SJSA1 (cell line): ENCODE measurements at regions not wholly inside any gene's neighbourhood (a gene's known extent, or its start where the extent isn't known, plus 50 kb on each side); places are given as distances from the start of the nearest gene placed in this dataset.

Source experiments
- DNase-seq, 2 experiments: peaks; one replicate each; pipeline ENCODE4 v3.0.0-alpha.2; 2015 to 2020; ENCODE audit warnings: low spot score in 2 of 2, low read depth in 1 of 2
- H3K27ac ChIP-seq: fragments of 250-450 bp; sonication (Bioruptor Pico); 2 replicates; pipeline ENCODE4 v1.5.1; 2020; ENCODE audit warnings: mild to moderate bottlenecking, moderate library complexity
- H3K27me3 ChIP-seq: fragments of 250-450 bp; sonication (Bioruptor Pico); replicated peaks from 2 replicates; pipeline ENCODE4 v1.5.1; 2020; ENCODE audit warnings: mild to moderate bottlenecking, moderate library complexity
- H3K36me3 ChIP-seq: fragments of 250-450 bp; sonication (Bioruptor Pico); 2 replicates; pipeline ENCODE4 v1.5.1; 2020; ENCODE audit warnings: mild to moderate bottlenecking
- H3K4me1 ChIP-seq: fragments of 250-450 bp; sonication (Bioruptor Pico); replicated peaks from 2 replicates; pipeline ENCODE4 v1.6.1; 2021; ENCODE audit warnings: mild to moderate bottlenecking
- H3K4me3 ChIP-seq: fragments of 250-450 bp; sonication (Bioruptor Pico); 2 replicates; pipeline ENCODE4 v1.5.1; 2020; ENCODE audit warnings: mild to moderate bottlenecking
- H3K9me3 ChIP-seq: fragments of 250-450 bp; sonication (Bioruptor Pico); replicated peaks from 2 replicates; pipeline ENCODE4 v1.5.1; 2020; ENCODE audit warnings: mild to moderate bottlenecking

DNA sequence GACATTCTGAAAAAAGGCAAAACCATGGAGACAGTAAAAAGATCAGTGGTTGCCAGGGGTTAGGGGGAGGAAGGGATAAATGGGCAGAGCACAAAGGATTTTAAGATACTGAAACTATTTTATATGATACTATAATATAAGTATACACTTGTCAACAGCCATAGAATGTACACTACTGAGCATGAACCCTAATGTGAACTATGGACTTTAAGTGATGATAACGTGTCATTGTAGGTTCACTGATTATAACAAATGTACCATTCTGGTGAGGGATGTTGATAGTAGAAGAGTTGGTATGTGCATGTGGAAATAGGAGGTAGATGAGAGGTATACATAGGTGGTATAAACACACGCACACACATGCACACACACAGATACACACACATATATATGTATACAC lies 241.6 kb downstream of the NOL4 start:
- Histone ChIP-seq H3K27me3 (no peaks in the 10 kb centered on the region), H3K4me3 (no peak overlapping the region), H3K9me3 (no peaks in the 10 kb centered on the region), H3K36me3 (no peaks in the 10 kb centered on the region), H3K4me1 (no peaks in the 10 kb centered on the region), H3K27ac (no peak overlapping the region)
- DNase-seq: no peak

DNA sequence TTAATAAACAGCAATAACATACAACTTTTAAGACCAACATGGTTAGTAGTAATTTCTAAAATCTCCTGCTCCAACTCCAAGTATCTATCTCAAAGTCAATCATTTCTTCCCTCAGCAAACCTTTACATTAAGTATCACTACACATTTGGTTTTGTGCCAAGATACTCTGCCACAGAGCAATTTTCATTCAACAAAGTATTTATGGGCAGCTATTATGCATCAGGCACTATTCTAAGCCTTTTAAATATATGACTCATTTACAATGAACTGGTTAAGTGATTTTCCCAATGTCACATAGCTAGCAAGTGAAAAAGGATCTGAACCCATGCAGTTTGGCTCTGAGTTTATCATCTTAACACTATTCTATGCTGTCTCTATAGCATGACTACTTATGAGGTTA lies 264.3 kb downstream of the NOL4 start:
- DNase-seq: no peak
- Histone ChIP-seq H3K27me3 (no peaks in the 10 kb centered on the region), H3K4me1 (no peaks in the 10 kb centered on the region), H3K9me3 (no peaks in the 10 kb centered on the region), H3K4me3 (no peak overlapping the region), H3K36me3 (no peaks in the 10 kb centered on the region), H3K27ac (no peak overlapping the region)

DNA sequence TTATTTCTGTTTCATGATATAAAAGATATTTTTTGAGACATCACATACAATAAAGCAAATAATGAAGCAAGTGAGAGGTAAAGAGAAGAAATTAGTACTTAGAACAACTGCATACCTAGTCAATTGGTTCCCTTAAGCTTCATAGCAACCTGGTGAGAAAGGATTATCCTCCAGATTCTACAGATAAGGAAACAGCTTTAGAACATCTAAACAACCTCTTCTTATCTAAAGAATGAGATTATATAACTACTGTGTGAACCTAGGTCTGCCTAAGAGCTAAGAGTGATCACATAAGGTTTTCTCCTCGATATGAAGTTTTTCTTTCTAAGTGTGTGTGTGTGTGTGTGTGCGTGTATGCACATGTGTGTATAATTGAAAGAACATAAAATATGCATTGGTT lies 265.1 kb downstream of the NOL4 start:
- DNase-seq: no peak
- Histone ChIP-seq H3K4me3 (no peak overlapping the region), H3K27me3 (no peaks in the 10 kb centered on the region), H3K36me3 (no peaks in the 10 kb centered on the region), H3K4me1 (no peaks in the 10 kb centered on the region), H3K9me3 (no peaks in the 10 kb centered on the region), H3K27ac (no peak overlapping the region)

DNA sequence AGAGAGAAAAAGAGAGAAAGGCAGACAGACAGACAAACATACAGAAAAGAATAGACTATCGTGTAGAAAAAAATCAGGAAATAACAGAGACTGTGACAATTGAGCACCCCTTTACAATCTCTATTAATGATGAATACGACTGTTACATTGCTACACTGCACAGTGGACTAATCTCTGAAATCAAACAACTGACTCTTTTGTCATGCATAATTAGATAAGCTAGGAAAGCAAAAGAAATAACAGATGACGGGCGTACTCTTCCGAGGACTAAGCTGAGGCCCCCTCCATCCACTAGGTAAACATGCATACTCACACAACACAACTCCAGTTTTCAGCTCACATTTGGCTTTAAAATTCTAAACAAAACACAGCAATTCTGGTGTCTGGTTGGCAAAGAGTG lies 267.0 kb downstream of the NOL4 start:
- no peaks in the 10 kb centered on the region for H3K9me3 ChIP-seq
- no peaks in the 10 kb centered on the region for H3K36me3 ChIP-seq
- H3K27ac ChIP-seq: no peak overlapping the region
- DNase-seq: no peak
- no peaks in the 10 kb centered on the region for H3K27me3 ChIP-seq
- no peak overlapping the region for H3K4me3 ChIP-seq
- no peaks in the 10 kb centered on the region for H3K4me1 ChIP-seq

DNA sequence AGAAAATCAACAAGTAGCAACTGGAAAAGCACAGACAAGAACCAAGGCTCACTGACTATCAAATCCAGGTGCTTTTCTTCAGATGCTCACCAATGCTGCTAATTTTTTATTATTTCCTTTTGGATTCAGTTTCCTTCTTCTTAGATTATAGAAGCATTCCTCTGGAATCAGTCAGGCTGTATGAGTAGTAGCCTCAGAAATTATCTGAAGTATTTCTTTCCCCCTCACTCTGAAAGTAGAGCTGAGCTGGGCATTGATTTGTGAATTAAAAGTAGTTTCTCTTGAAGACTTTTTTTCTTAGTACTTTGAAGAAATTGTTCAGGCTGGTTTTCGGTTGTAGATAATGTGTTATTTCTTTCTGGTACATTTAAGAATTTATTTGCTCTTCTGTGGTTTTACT lies 273.7 kb downstream of the NOL4 start:
- DNase-seq: no peak
- Histone ChIP-seq H3K27ac (no peak overlapping the region), H3K36me3 (no peaks in the 10 kb centered on the region), H3K9me3 (no peaks in the 10 kb centered on the region), H3K4me1 (no peaks in the 10 kb centered on the region), H3K4me3 (no peak overlapping the region), H3K27me3 (no peaks in the 10 kb centered on the region; the same call in 1 of the 2 replicates)

DNA sequence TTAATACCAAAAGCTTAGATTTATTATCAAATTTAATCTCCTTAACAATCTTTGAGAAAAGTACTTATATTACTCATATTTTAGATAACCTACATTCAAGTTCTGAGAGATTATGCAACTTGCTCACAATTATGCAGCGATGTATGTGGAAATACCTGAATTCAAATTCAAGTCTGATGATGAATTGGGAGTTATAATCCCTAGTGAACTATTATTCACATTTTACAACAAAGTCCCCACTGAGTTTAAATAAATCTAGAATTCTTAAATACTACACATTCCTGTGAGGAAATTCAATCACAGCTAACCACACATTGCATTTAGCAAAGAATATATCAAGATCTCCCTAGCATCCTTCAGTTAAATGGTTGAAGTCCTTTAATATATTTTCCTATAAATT lies 278.4 kb downstream of the NOL4 start:
- no peaks in the 10 kb centered on the region; the same call in 1 of the 2 replicates for H3K27me3 ChIP-seq
- DNase-seq: no peak
- H3K4me3 ChIP-seq: no peak overlapping the region
- no peaks in the 10 kb centered on the region for H3K9me3 ChIP-seq
- H3K4me1 ChIP-seq: no peaks in the 10 kb centered on the region
- H3K27ac ChIP-seq: no peak overlapping the region
- no peaks in the 10 kb centered on the region for H3K36me3 ChIP-seq

DNA sequence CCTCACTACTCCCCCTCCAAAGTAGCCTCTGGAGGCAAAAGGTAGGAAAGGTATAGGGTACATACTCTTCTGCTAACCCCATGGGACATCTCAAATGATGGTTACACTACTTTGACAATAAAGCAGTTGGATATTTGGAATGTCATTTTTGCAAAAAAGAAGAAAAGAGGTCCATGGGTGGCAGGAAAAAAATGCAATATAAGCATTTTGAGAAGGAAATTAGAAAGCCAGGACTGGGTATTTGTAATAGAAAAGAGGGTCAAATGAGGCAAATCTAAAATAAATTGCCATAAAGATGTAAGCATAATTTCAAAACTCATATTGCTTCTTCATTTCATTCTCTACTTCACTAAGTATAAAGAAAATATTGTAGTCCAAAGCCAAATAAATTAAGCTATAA lies 280.2 kb downstream of the NOL4 start:
- Histone ChIP-seq H3K4me1 (no peaks in the 10 kb centered on the region), H3K27ac (no peak overlapping the region)
- no peak for DNase-seq

DNA sequence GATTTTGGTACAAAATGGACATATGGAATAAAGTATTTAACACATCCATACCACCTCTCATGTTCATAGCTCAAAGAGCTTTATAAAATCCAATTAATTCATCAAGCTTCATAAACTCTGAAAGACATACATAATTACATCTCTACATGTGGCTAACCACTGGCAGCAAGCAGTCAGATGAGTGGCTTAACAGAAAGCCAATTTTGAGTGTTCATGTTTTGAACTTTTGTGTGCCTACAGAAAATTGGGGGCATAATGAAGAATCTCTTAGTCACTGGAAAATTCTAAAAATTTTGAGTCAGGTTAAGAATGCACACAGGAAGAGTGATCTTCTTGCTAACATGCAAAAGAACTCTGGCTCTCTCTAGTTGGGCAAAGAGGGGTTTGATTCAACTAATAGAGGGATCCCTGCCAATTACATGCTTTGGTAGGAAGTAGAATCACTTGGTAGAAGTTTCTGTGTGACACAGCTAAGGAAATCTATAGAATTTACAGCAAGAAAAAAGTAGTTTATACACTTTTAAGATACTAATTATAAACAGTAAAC lies 287.4 kb downstream of the NOL4 start:
- no peaks in the 10 kb centered on the region for H3K4me1 ChIP-seq
- no peak overlapping the region for H3K4me3 ChIP-seq
- DNase-seq: no peak

More for the DNA sequence above, 280.2 kb downstream of the NOL4 start:
- H3K27me3 ChIP-seq: no peaks in the 10 kb centered on the region; the same call in 1 of the 2 replicates
- H3K4me3 ChIP-seq: no peak overlapping the region
- H3K9me3 ChIP-seq: no peaks in the 10 kb centered on the region
- no peaks in the 10 kb centered on the region for H3K36me3 ChIP-seq

DNA sequence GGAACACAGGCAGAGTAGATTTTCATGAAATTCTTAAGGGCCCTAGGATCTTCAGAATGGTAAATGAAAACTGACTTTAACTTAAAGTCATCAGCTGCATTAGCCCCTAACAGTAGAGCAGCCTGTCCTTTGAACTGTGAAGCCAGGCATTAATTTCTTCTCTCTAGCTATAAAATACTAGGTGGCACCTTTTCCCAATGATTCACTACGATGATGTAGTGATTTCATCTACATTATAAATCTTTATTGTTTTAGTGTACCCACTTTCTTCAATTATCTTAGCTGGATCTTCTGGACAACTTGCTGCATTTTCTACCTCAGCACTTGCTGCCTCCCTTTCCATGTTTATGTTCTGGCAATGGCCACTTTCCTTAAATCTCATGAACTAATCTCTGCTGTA lies 290.5 kb downstream of the NOL4 start:
- no peak overlapping the region for H3K27ac ChIP-seq
- H3K9me3 ChIP-seq: no peaks in the 10 kb centered on the region
- H3K27me3 ChIP-seq: no peaks in the 10 kb centered on the region
- H3K4me1 ChIP-seq: no peaks in the 10 kb centered on the region
- no peaks in the 10 kb centered on the region for H3K36me3 ChIP-seq
- H3K4me3 ChIP-seq: no peak overlapping the region
- DNase-seq: no peak

More for the DNA sequence above, 287.4 kb downstream of the NOL4 start:
- Histone ChIP-seq H3K27me3 (no peaks in the 10 kb centered on the region), H3K36me3 (no peaks in the 10 kb centered on the region), H3K27ac (no peak overlapping the region), H3K9me3 (no peaks in the 10 kb centered on the region)

DNA sequence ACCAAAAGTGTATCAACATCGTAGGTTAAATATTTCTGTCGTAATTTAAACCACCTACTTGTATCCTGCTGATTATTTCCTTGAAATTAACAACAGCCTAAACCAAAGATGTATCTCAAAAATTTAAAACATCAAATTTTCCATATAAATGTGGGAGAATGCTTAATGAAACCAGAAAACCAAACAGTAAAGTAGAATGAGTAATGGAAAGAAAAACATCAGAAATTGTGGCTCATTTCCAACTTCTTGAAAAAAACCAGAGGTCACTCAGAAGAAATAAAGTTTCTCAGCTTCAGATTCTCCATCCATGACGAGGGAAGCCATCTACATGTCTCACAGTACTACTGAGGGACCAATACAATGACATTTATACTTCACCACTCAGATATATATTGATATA lies 296.5 kb downstream of the NOL4 start:
- Histone ChIP-seq H3K9me3 (no peaks in the 10 kb centered on the region), H3K27me3 (no peaks in the 10 kb centered on the region), H3K4me3 (no peak overlapping the region), H3K27ac (no peak overlapping the region), H3K4me1 (no peaks in the 10 kb centered on the region), H3K36me3 (no peaks in the 10 kb centered on the region)
- DNase-seq: no peak

DNA sequence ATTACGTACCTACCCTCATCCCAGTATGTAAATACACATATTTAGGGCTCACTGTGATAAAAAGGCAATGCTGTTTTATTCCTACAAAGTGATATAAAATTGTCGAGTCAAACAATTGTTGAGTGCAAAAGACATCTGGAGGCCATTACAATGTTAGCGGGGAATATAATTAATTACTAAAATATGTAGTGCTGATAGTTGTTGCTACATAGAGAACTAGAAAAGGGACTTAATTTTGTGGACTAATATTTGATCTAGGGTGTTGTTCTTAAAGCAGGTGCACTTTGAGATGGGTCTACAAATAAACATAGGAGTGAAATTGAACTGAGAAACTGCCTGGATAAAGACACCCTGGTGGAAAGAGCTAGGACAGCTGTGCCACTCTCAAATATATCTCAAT lies 300.1 kb downstream of the NOL4 start:
- DNase-seq: no peak

DNA sequence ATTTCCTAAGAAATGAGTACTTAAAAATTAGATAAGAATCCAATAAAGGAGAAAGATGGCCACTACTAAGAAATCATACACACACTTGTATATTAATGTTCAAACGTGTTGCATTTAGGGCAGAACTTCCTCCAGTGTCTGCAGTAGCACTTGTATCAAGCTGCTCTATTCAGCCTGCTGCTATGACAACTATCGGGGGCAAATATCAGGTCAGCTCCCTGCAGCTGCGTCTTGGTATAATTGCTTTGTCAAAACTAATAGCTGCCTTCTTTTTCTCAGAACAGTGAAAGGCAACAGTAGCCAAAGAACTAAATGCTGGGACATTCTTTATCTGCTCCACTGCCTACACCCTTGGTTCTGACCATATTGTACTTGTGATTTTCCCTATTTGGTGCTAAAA lies 300.7 kb downstream of the NOL4 start:
- no peak for DNase-seq
- Histone ChIP-seq H3K4me3 (no peak overlapping the region), H3K36me3 (no peaks in the 10 kb centered on the region), H3K27ac (no peak overlapping the region), H3K4me1 (no peaks in the 10 kb centered on the region), H3K9me3 (no peaks in the 10 kb centered on the region), H3K27me3 (no peaks in the 10 kb centered on the region)

More for the DNA sequence above, 300.1 kb downstream of the NOL4 start:
- Histone ChIP-seq H3K4me3 (no peak overlapping the region), H3K9me3 (no peaks in the 10 kb centered on the region), H3K27ac (no peak overlapping the region), H3K27me3 (no peaks in the 10 kb centered on the region), H3K36me3 (no peaks in the 10 kb centered on the region), H3K4me1 (no peaks in the 10 kb centered on the region)

DNA sequence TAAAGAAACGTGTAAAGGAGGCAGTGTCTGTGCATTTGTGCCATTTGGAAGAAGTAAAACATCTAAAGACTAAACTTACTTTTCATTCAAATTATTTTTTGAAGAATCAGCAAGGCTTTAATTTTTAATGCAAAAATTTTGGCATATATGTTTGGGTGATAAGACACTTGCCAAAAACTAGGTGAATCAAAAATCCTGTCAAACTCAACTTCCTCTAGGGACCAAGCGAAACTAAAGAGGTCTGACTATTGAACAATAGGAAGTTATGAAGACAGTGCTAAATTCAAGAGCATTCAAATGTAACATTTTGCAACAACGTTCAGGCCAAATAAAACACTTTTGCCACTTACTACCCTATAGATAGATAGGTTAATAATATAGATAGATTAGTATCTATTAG lies 306.1 kb downstream of the NOL4 start:
- Histone ChIP-seq H3K27me3 (no peaks in the 10 kb centered on the region), H3K27ac (no peak overlapping the region), H3K4me1 (no peaks in the 10 kb centered on the region), H3K9me3 (no peaks in the 10 kb centered on the region), H3K4me3 (no peak overlapping the region), H3K36me3 (no peaks in the 10 kb centered on the region)
- no peak for DNase-seq

DNA sequence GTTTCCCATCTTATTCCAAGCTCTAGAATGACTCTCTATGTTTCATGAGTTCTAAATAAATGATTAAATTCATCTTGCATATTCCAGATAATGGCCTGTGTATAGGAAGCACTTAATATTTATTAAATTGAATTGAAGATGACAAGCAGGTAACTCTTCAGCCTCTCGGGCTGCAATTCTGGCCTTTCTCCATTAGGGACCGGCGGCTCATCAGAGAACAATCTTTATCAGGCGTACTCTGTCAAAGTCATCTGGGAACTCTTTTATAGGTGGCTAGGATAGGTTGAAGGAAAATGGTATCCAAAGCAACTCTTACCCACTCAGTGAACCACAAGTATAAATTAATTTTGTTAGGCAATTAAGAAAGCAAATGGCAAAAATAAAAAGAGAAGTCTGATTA lies 308.5 kb downstream of the NOL4 start:
- Histone ChIP-seq H3K9me3 (no peaks in the 10 kb centered on the region), H3K27ac (no peak overlapping the region), H3K4me1 (no peaks in the 10 kb centered on the region), H3K36me3 (no peaks in the 10 kb centered on the region), H3K4me3 (no peak overlapping the region), H3K27me3 (no peaks in the 10 kb centered on the region)
- DNase-seq: no peak

DNA sequence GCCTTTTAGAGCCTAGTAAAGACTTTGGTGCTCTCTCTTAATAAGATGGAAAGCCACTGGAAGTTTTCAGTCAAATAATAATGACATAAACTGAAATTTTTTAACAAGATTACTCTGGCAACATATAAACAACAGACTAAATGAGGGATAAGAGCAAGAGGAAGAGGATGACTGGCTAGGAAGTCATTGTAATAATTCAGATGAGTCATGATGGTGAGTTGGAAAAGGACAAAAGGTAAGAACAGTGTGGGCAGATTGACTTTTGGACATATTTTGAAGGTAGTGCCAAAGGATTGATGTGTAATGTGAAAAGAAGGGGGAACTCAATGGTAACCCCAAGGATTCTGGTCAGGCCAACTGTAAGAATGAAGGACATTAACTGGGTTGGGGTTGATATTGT lies 310.3 kb downstream of the NOL4 start:
- Histone ChIP-seq H3K27me3 (no peaks in the 10 kb centered on the region), H3K36me3 (no peaks in the 10 kb centered on the region), H3K9me3 (no peaks in the 10 kb centered on the region), H3K4me1 (no peaks in the 10 kb centered on the region), H3K4me3 (no peak overlapping the region), H3K27ac (no peak overlapping the region)
- DNase-seq: no peak
